ENCODE measurements at regions not wholly inside any gene's neighbourhood (a gene's known extent, or its start where the extent isn't known, plus 50 kb on each side); places are given as distances from the start of the nearest gene placed in this dataset.

- no peak for TF ChIP-seq CTCF (conservative IDR thresholded peaks at IDR 0.05; ENCODE audit: low read depth, low read length)
- DNase-seq (ENCODE audit: low read depth), result no peak
- no peak overlapping the region for H3K4me3 ChIP-seq (ENCODE audit: low read depth, low read length)
Measured at GRCh38 chr5:116824751-116825438, 250.3 kb upstream of the SEMA6A start.

- DNase-seq (ENCODE audit: low read depth), result no peak
- TF ChIP-seq CTCF (conservative IDR thresholded peaks at IDR 0.05; ENCODE audit: low read depth, low read length), result no peak
- no peak overlapping the region for H3K4me3 ChIP-seq (ENCODE audit: low read depth, low read length)
Measured at GRCh38 chr5:116814626-116815385, 240.2 kb upstream of the SEMA6A start.

- no peak overlapping the region for H3K4me3 ChIP-seq (ENCODE audit: low read depth, low read length)
- no peak for TF ChIP-seq CTCF (conservative IDR thresholded peaks at IDR 0.05; ENCODE audit: low read depth, low read length)
- DNase-seq (ENCODE audit: low read depth), result no peak
Measured at GRCh38 chr5:116813906-116814305, 239.3 kb upstream of the SEMA6A start.

- DNase-seq (ENCODE audit: low read depth), result no peak
- H3K4me3 ChIP-seq (ENCODE audit: low read depth, low read length), result no peak overlapping the region
- no peak for TF ChIP-seq CTCF (conservative IDR thresholded peaks at IDR 0.05; ENCODE audit: low read depth, low read length)
Measured at GRCh38 chr5:116813356-116813755, 238.7 kb upstream of the SEMA6A start.

- no peak overlapping the region for H3K4me3 ChIP-seq (ENCODE audit: low read depth, low read length)
- DNase-seq (ENCODE audit: low read depth), result no peak
- no peak for TF ChIP-seq CTCF (conservative IDR thresholded peaks at IDR 0.05; ENCODE audit: low read depth, low read length)
Measured at GRCh38 chr5:116810951-116811350, 236.3 kb upstream of the SEMA6A start.

- TF ChIP-seq CTCF (conservative IDR thresholded peaks at IDR 0.05; ENCODE audit: low read depth, low read length), result no peak
- no peak for DNase-seq (ENCODE audit: low read depth)
- no peak overlapping the region for H3K4me3 ChIP-seq (ENCODE audit: low read depth, low read length)
Measured at GRCh38 chr5:116806836-116807235, 232.2 kb upstream of the SEMA6A start.
